WERI-Rb-1 (cell line): ENCODE measurements at regions not wholly inside any gene's neighbourhood (a gene's known extent, or its start where the extent isn't known, plus 50 kb on each side); places are given as distances from the start of the nearest gene placed in this dataset.

ENCODE experiments used
- DNase-seq: peaks from one replicate; pipeline ENCODE4 v3.0.0-alpha.2; 2020
- H3K27ac ChIP-seq: fragments of 250-450 bp; sonication (Bioruptor Pico); 2 replicates; pipeline ENCODE4 v1.5.1; 2020; ENCODE audit warnings: mild to moderate bottlenecking, moderate library complexity
- H3K27me3 ChIP-seq: fragments of 250-450 bp; sonication (Bioruptor Pico); 2 replicates; pipeline ENCODE4 v1.5.1; 2021; ENCODE audit warnings: mild to moderate bottlenecking, low read depth, moderate library complexity; ENCODE audit not compliant: insufficient read depth, severe bottlenecking
- H3K36me3 ChIP-seq: fragments of 250-450 bp; sonication (Bioruptor Pico); 2 replicates; pipeline ENCODE4 v1.5.1; 2020; ENCODE audit warnings: mild to moderate bottlenecking, moderate library complexity
- H3K4me3 ChIP-seq: 2 replicates; pipeline ENCODE4 v1.5.1; 2011; ENCODE audit warnings: low read depth, mild to moderate bottlenecking, control low read depth, low read length
- H3K9me3 ChIP-seq: fragments of 250-450 bp; sonication (Bioruptor Pico); 2 replicates; pipeline ENCODE4 v1.5.1; 2021; ENCODE audit warnings: mild to moderate bottlenecking, moderate library complexity; ENCODE audit not compliant: severe bottlenecking
- CTCF ChIP-seq: IDR thresholded peaks from 2 replicates; pipeline ENCODE4 v1.5.1; 2011; ENCODE audit warnings: low read depth, mild to moderate bottlenecking, control low read depth, inconsistent platforms, low read length

GRCh38 chr9:88732128-88732527 lies 197.2 kb downstream of the NXNL2 start:
- no peak for TF ChIP-seq CTCF
- Histone ChIP-seq H3K9me3 (no peaks in the 10 kb centered on the region), H3K36me3 (no peaks in the 10 kb centered on the region), H3K27me3 (no peaks in the 10 kb centered on the region), H3K4me3 (no peak overlapping the region), H3K27ac (no peak overlapping the region)
- no peak for DNase-seq

DNA sequence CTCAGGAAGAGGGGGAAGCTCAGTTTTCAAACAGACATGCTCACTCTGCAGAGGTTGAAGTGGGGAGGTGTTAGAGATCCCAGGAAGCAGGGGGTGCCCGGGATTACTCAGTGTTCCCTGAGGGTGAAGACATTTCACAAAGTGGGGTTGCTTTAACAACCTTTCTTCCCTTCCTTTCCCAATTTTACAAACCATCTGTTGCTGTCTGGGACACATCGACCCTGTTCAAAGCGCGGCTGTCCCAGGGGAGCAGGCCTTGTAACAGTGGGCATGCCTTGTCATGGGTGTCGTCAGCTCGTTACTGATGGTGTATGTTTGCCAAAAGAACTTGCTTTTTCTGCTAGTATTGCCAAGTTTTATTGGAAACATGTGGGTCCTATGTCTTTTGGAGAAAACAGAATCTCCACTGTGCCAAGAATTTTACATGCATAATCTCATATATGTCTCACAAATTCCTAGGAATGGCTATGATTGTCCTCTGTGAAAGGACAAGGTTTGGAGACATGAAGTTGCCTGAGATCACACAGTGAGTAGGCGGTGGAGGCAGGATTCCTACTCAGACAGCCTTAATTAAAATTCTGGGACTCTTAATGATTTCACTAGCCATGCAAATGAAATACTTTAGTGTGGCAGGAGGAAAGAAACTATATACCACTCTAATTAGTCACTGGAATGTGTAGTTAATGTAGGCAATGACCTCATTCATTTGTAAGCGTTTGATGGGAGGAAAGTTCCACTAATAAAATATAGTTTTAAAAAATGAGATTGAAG lies 198.9 kb downstream of the NXNL2 start:
- Histone ChIP-seq H3K27me3 (no peaks in the 10 kb centered on the region), H3K27ac (no peak overlapping the region), H3K36me3 (no peaks in the 10 kb centered on the region), H3K9me3 (no peaks in the 10 kb centered on the region), H3K4me3 (no peak overlapping the region)
- TF ChIP-seq CTCF = no peak
- no peak for DNase-seq

DNA sequence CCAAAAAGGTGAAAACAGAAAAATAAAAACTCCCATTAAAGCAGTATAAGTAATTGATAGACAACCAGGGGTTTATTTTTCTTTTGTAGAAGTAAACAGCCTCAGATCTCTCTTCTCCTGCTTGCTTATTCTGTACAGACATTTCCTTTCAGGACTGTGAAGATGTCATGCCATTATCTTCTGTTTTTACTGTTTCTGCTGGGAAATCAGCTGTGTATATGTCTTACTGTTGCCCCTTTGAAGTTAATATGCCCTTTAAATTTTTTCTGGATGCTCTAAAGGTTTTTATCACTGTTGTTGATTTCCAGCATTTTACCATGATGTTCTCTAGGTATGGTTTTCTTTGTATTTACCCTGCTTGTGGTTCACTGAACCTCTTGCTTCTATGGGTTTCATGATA lies 199.5 kb downstream of the NXNL2 start:
- DNase-seq = no peak
- no peaks in the 10 kb centered on the region for H3K27me3 ChIP-seq
- H3K9me3 ChIP-seq = no peaks in the 10 kb centered on the region
- TF ChIP-seq CTCF = no peak
- no peaks in the 10 kb centered on the region for H3K36me3 ChIP-seq
- H3K4me3 ChIP-seq = no peak overlapping the region
- no peak overlapping the region for H3K27ac ChIP-seq

GRCh38 chr9:88736136-88736637 lies 201.2 kb downstream of the NXNL2 start:
- no peak overlapping the region for H3K4me3 ChIP-seq
- no peak for DNase-seq
- TF ChIP-seq CTCF = no peak

DNA sequence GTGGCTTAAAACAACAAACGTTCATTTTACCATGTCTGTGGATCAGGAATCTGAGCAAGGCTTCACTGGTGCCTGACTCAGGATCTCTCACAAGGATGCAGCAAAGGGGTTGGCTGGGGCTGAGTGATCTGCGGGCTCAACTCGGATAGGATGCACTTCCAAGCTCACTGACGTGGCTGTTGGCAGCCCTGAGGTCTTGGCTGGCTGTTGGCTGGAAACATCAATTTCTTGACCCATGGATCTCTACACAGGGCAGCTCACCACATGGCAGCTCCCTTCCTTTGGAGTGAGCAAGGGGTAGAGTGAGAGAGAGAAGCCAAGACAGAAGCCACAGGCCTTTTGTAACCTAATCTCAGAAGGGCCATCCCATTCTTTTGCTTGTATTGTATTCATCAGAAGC lies 202.1 kb downstream of the NXNL2 start:
- H3K9me3 ChIP-seq = peaks cover 5% of the 10 kb centered on the region
- no peak overlapping the region for H3K27ac ChIP-seq
- H3K4me3 ChIP-seq = no peak overlapping the region
- no peaks in the 10 kb centered on the region for H3K36me3 ChIP-seq
- TF ChIP-seq CTCF = no peak
- no peaks in the 10 kb centered on the region for H3K27me3 ChIP-seq
- no peak for DNase-seq

More at GRCh38 chr9:88736136-88736637, 201.2 kb downstream of the NXNL2 start:
- H3K27me3 ChIP-seq = no peaks in the 10 kb centered on the region
- H3K27ac ChIP-seq = no peak overlapping the region
- H3K36me3 ChIP-seq = no peaks in the 10 kb centered on the region
- peaks cover 4% of the 10 kb centered on the region for H3K9me3 ChIP-seq

GRCh38 chr9:88737876-88738275 lies 202.9 kb downstream of the NXNL2 start:
- H3K9me3 ChIP-seq = peaks cover 5% of the 10 kb centered on the region
- no peaks in the 10 kb centered on the region for H3K36me3 ChIP-seq
- no peak for DNase-seq
- H3K27ac ChIP-seq = no peak overlapping the region
- no peaks in the 10 kb centered on the region for H3K27me3 ChIP-seq
- TF ChIP-seq CTCF = no peak
- no peak overlapping the region for H3K4me3 ChIP-seq
